ENCODE measurements at regions not wholly inside any gene's neighbourhood (a gene's known extent, or its start where the extent isn't known, plus 50 kb on each side); places are given as distances from the start of the nearest gene placed in this dataset.

DNA sequence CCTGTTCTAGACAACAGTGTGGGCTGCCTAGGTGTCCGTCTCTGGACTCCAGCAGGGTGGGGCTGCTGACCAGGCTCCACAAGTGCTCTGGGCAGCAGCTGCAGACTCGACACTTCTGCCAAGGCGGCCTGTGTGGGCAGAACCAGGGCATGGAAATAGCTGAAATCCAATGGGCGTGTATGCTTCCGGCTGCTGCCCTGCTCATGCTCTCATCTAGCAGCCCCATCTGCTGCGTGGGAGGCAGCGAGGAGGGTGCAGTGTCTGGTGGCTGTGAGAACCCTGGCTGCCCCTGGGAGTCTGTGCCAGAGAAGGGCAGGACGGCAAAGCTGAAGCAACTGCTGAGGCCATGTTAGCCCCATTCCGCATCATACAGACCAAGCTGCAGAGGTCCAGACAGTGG is 174.9 kb downstream of the SOX11 start:
- no peak overlapping the region for H3K4me3 Mint-ChIP-seq
- no peak for ATAC-seq (ENCODE audit: low read depth)
- no peaks in the 10 kb centered on the region for H3K36me3 Mint-ChIP-seq
- no peaks in the 10 kb centered on the region for H3K4me1 Mint-ChIP-seq
- peaks cover 4% of the 10 kb centered on the region for H3K27me3 Mint-ChIP-seq
- no peaks in the 10 kb centered on the region for H3K9me3 Mint-ChIP-seq
- no peak overlapping the region for H3K27ac Mint-ChIP-seq
- no peak for DNase-seq (ENCODE audit: low spot score in 2 of 2)

DNA sequence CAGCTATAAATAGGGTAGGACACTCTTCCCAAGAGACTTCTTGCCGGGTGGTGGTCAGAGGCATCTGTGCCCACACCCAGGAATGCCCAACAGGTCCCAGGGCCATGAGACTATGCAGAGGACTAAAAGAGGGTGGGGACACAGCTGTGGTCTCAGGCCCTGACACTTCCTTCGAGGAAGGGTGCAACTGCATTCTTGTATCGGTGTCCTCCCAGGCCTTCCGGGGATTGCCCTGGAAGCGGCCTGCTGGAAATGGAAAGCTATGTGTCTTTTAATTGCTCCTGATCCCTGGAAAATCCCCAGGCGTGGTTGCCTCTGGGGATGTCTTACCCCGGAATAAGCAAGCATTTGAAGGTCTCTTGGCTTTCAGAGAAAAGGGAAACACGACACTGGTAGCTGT is 176.7 kb downstream of the SOX11 start:
- Mint-ChIP-seq H3K36me3 (no peaks in the 10 kb centered on the region), H3K4me3 (no peak overlapping the region), H3K27me3 (no peaks in the 10 kb centered on the region), H3K4me1 (no peaks in the 10 kb centered on the region), H3K27ac (no peak overlapping the region), H3K9me3 (peaks cover 2% of the 10 kb centered on the region)
- ATAC-seq (ENCODE audit: low read depth) (no peak), DNase-seq (ENCODE audit: low spot score in 2 of 2) (no peak)

DNA sequence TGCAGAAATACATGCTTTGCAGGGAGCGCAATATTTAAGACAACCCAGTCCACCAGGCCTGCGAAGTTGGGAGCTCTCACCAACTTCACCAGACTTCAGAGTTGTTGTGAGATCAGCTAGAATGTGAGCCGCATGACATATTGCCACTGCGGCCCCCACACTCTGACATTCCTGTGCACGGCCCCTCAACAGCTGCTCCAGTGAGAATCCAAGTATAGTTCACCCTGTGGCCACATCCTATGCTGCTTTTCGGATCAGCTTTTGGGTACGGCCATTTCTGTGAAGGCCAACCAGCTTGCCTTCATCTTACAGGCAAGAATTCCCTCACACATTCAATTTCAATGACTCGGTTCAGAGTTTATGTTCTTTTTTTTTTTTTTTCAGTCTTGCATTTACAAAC is 177.8 kb downstream of the SOX11 start:
- H3K4me1 Mint-ChIP-seq = no peaks in the 10 kb centered on the region
- H3K27me3 Mint-ChIP-seq = no peaks in the 10 kb centered on the region
- no peaks in the 10 kb centered on the region for H3K36me3 Mint-ChIP-seq
- DNase-seq (ENCODE audit: low spot score in 2 of 2) (no peak), ATAC-seq (ENCODE audit: low read depth) (no peak)
- peaks cover 2% of the 10 kb centered on the region for H3K9me3 Mint-ChIP-seq
- H3K4me3 Mint-ChIP-seq = no peak overlapping the region
- no peak overlapping the region for H3K27ac Mint-ChIP-seq

DNA sequence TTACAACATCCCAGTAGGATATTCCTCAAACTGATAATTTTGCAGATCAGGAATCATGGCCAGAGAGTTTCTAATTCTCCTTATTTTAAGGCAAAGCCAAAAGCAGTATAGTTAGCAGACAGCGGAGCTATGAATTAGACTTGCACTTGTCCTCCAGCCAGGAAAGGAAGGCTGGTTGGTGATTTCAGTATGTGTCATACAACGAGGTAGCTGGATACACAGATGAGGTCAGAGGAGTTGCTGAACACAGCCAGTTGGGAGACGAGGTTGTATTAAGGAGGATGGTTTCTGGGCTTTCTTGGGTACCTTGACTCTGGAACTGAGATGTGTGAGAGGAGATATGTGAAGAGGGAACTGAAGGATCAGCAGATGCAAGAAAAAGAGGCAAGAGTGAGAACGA is 185.2 kb downstream of the SOX11 start:
- Mint-ChIP-seq H3K9me3 (peaks cover 4% of the 10 kb centered on the region), H3K27ac (no peak overlapping the region), H3K36me3 (no peaks in the 10 kb centered on the region), H3K4me1 (no peaks in the 10 kb centered on the region), H3K4me3 (no peak overlapping the region), H3K27me3 (no peaks in the 10 kb centered on the region)
- no peak for DNase-seq (ENCODE audit: low spot score in 2 of 2)
- no peak for ATAC-seq (ENCODE audit: low read depth)

GRCh38 chr2:5885451-5886173 is 193.4 kb downstream of the SOX11 start:
- no peak overlapping the region for H3K27ac Mint-ChIP-seq
- no peaks in the 10 kb centered on the region for H3K27me3 Mint-ChIP-seq
- peaks cover 3% of the 10 kb centered on the region for H3K4me1 Mint-ChIP-seq
- no peaks in the 10 kb centered on the region for H3K36me3 Mint-ChIP-seq
- H3K4me3 Mint-ChIP-seq = no peak overlapping the region
- H3K9me3 Mint-ChIP-seq = peaks cover 3% of the 10 kb centered on the region
- ATAC-seq (ENCODE audit: low read depth) (no peak), DNase-seq (ENCODE audit: low spot score in 2 of 2) (no peak)

DNA sequence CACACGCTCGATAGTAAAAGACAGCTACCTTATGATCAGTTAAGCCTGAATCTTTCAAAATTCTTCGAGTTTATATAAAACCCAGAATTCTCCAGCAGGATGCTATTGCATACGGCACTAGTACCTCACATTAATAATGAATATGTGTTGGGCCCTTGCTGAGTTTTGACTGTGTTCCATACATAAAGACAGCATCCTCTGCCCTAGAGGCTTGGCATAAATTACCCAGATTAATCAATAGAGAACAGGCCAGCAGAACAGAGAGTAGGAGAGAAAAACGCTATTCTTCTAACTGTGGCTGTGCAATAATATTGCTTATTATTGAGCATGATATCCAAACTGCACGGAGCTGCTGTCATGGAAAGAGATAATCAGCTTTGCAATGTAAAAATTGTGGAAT is 194.3 kb downstream of the SOX11 start:
- ATAC-seq (ENCODE audit: low read depth) (no peak), DNase-seq (ENCODE audit: low spot score in 2 of 2) (no peak)
- H3K27ac Mint-ChIP-seq = no peak overlapping the region
- H3K36me3 Mint-ChIP-seq = no peaks in the 10 kb centered on the region
- H3K27me3 Mint-ChIP-seq = no peaks in the 10 kb centered on the region
- peaks cover 3% of the 10 kb centered on the region for H3K4me1 Mint-ChIP-seq
- H3K4me3 Mint-ChIP-seq = no peak overlapping the region
- peaks cover 3% of the 10 kb centered on the region for H3K9me3 Mint-ChIP-seq

DNA sequence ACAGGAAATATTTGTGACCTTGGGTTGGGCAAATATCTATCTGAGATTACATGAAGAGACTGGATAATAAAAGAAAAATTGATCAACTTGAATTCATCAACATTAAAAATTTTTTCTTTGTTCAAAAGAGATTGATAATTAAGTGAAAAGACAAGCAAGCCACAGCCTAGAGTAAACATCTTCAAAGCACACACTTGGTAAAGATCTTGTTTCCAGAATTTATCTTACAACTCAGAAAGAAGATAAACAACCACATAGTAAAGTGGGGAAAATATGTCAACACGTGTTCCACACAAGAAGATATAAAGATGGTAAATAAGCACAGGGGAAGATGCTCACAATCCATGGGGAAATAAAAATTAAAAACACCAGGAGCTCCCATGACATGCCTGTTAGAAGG is 195.9 kb downstream of the SOX11 start:
- Mint-ChIP-seq H3K4me1 (peaks cover 3% of the 10 kb centered on the region), H3K36me3 (no peaks in the 10 kb centered on the region), H3K27ac (no peak overlapping the region), H3K4me3 (no peak overlapping the region), H3K27me3 (no peaks in the 10 kb centered on the region), H3K9me3 (peaks cover 4% of the 10 kb centered on the region)
- no peak for ATAC-seq (ENCODE audit: low read depth)
- no peak for DNase-seq (ENCODE audit: low spot score in 2 of 2)

DNA sequence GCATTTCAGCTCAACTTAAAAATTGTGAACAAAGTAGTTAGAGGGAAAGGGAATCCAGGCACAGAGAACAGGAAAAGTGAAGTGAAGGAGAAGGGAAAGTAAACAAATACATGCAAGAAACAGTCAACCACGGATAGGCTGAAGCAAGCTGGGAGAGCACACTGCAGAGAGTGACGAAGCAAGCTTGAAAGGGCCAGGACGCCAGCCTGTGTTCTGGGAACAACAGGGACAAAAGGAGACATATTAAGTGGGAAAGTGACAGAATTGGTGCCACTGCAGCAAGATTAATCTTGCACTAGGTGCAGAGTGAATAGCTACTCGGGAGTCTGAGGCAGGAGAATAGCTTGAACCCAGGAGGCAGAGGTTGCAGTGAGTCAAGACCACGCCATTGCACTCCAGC is 197.3 kb downstream of the SOX11 start:
- Mint-ChIP-seq H3K4me3 (no peak overlapping the region), H3K27ac (no peak overlapping the region), H3K4me1 (peaks cover 3% of the 10 kb centered on the region), H3K27me3 (no peaks in the 10 kb centered on the region), H3K36me3 (no peaks in the 10 kb centered on the region), H3K9me3 (peaks cover 3% of the 10 kb centered on the region)
- no peak for ATAC-seq (ENCODE audit: low read depth)
- DNase-seq (ENCODE audit: low spot score in 2 of 2) = no peak

GRCh38 chr2:5894355-5894754 is 202.2 kb downstream of the SOX11 start:
- H3K9me3 Mint-ChIP-seq = peaks cover 4% of the 10 kb centered on the region
- H3K4me1 Mint-ChIP-seq = peaks cover 2% of the 10 kb centered on the region
- H3K36me3 Mint-ChIP-seq = no peaks in the 10 kb centered on the region
- H3K4me3 Mint-ChIP-seq = no peak overlapping the region
- peaks cover 1% of the 10 kb centered on the region for H3K27me3 Mint-ChIP-seq
- ATAC-seq (ENCODE audit: low read depth) = no peak
- H3K27ac Mint-ChIP-seq = no peak overlapping the region
- DNase-seq (ENCODE audit: low spot score in 2 of 2) = no peak

DNA sequence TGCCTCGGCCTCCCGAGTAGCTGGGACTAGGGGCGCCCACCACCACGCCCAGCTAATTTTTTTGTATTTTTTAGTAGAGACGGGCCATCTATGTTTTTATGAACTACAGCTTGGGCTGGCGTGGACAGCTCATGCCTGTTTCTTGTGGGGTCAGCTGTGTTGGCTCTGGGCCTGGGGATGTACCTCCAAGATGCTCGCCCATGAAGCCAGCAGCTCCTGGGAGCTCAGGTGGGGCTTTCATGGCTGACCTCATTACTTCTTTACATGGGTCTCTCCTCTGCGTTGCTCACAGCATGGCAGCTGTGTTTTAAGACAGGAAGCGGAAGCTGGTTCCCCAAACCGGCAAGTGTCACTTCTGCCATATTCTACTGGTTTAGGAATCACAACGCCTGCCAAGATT is 203.1 kb downstream of the SOX11 start:
- ATAC-seq (ENCODE audit: low read depth) (no peak), DNase-seq (ENCODE audit: low spot score in 2 of 2) (no peak)
- no peak overlapping the region for H3K4me3 Mint-ChIP-seq
- H3K27me3 Mint-ChIP-seq = peaks cover 1% of the 10 kb centered on the region
- peaks cover 4% of the 10 kb centered on the region for H3K9me3 Mint-ChIP-seq
- H3K4me1 Mint-ChIP-seq = no peaks in the 10 kb centered on the region
- H3K27ac Mint-ChIP-seq = no peak overlapping the region
- no peaks in the 10 kb centered on the region for H3K36me3 Mint-ChIP-seq

GRCh38 chr2:5897249-5897648 is 205.1 kb downstream of the SOX11 start:
- no peaks in the 10 kb centered on the region for H3K4me1 Mint-ChIP-seq
- no peak for DNase-seq (ENCODE audit: low spot score in 2 of 2)
- H3K27me3 Mint-ChIP-seq = peaks cover 1% of the 10 kb centered on the region
- no peak overlapping the region for H3K27ac Mint-ChIP-seq
- no peaks in the 10 kb centered on the region for H3K36me3 Mint-ChIP-seq
- no peak overlapping the region for H3K4me3 Mint-ChIP-seq
- ATAC-seq (ENCODE audit: low read depth) = no peak
- H3K9me3 Mint-ChIP-seq = peaks cover 4% of the 10 kb centered on the region

DNA sequence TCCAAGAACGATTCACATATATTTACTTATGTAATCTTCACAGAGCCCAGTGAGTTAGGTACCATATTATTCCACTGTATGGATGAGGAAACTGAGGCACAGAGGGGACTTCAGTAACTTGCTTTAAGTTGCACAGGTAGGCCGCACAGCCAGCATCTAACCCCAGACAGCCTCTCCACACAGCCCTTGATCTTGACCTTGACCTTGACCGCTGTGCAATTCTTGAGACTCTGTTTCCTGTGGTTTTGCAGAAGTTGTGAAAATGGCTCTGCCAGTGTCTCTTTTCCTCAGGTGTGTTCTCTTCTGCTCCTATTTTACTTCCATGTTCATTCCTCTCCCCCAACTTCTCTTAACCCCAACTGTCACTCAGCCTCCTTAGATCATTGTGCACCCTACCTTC is 206.5 kb downstream of the SOX11 start:
- H3K27ac Mint-ChIP-seq = no peak overlapping the region
- peaks cover 2% of the 10 kb centered on the region for H3K9me3 Mint-ChIP-seq
- peaks cover 1% of the 10 kb centered on the region for H3K27me3 Mint-ChIP-seq
- DNase-seq (ENCODE audit: low spot score in 2 of 2) = no peak
- H3K36me3 Mint-ChIP-seq = no peaks in the 10 kb centered on the region
- no peaks in the 10 kb centered on the region for H3K4me1 Mint-ChIP-seq
- ATAC-seq (ENCODE audit: low read depth) = no peak
- H3K4me3 Mint-ChIP-seq = no peak overlapping the region

- H3K27ac Mint-ChIP-seq = no peak overlapping the region
Measured at GRCh38 chr2:5905661-5906060, 213.5 kb downstream of the SOX11 start.

GRCh38 chr2:5908071-5908470 is 215.9 kb downstream of the SOX11 start:
- H3K36me3 Mint-ChIP-seq = no peaks in the 10 kb centered on the region
- no peaks in the 10 kb centered on the region for H3K4me1 Mint-ChIP-seq
- ATAC-seq (ENCODE audit: low read depth) = no peak
- no peak overlapping the region for H3K4me3 Mint-ChIP-seq
- H3K27me3 Mint-ChIP-seq = no peaks in the 10 kb centered on the region
- H3K27ac Mint-ChIP-seq = no peak overlapping the region
- H3K9me3 Mint-ChIP-seq = no peaks in the 10 kb centered on the region
- no peak for DNase-seq (ENCODE audit: low spot score in 2 of 2)

More at GRCh38 chr2:5905661-5906060, 213.5 kb downstream of the SOX11 start:
- ATAC-seq (ENCODE audit: low read depth) (no peak), DNase-seq (ENCODE audit: low spot score in 2 of 2) (no peak)
- no peaks in the 10 kb centered on the region for H3K27me3 Mint-ChIP-seq
- no peak overlapping the region for H3K4me3 Mint-ChIP-seq
- no peaks in the 10 kb centered on the region for H3K4me1 Mint-ChIP-seq
- H3K36me3 Mint-ChIP-seq = no peaks in the 10 kb centered on the region
- no peaks in the 10 kb centered on the region for H3K9me3 Mint-ChIP-seq

- Mint-ChIP-seq H3K9me3 (peaks cover under 1% of the 10 kb centered on the region), H3K4me1 (no peaks in the 10 kb centered on the region), H3K27me3 (no peaks in the 10 kb centered on the region), H3K4me3 (no peak overlapping the region), H3K27ac (no peak overlapping the region), H3K36me3 (no peaks in the 10 kb centered on the region)
- ATAC-seq (ENCODE audit: low read depth) (no peak), DNase-seq (ENCODE audit: low spot score in 2 of 2) (no peak)
Measured at GRCh38 chr2:5911718-5912117, 219.5 kb downstream of the SOX11 start.

All from memory B cell (primary cell).